Left ventricle myocardium inferior (tissue), 1 donor: ENCODE measurements at regions not wholly inside any gene's neighbourhood (a gene's known extent, or its start where the extent isn't known, plus 50 kb on each side); places are given as distances from the start of the nearest gene placed in this dataset.

Experiments used
- DNase-seq: peaks from one replicate; pipeline ENCODE4 v3.0.0-alpha.2; 2020
- H3K27ac ChIP-seq: fragments of 200-600 bp; replicated peaks from 2 replicates; pipeline ENCODE4 v1.8.0; 2021
- H3K27me3 ChIP-seq: fragments of 200-600 bp; 2 replicates; pipeline ENCODE4 v1.8.0; 2021; ENCODE audit warnings: low read depth
- H3K36me3 ChIP-seq: fragments of 200-600 bp; 2 replicates; pipeline ENCODE4 v1.8.0; 2021
- H3K4me1 ChIP-seq: fragments of 200-600 bp; 2 replicates; pipeline ENCODE4 v1.8.0; 2021
- H3K4me3 ChIP-seq: fragments of 200-600 bp; 2 replicates; pipeline ENCODE4 v1.8.0; 2021; ENCODE audit warnings: mild to moderate bottlenecking, moderate library complexity
- H3K9me3 ChIP-seq: fragments of 200-600 bp; replicated peaks from 2 replicates; pipeline ENCODE4 v1.8.0; 2021
- intact Hi-C: fragments of 100-400 bp; cut with micrococcal nuclease; formaldehyde crosslinking; loops from one replicate; pipeline ENCODE4 v1.11.0; 2022
- TF ChIP-seq, protein P1 (sequence below): fragments of 200-600 bp; IDR thresholded peaks from 2 replicates; pipeline ENCODE4 v1.8.0; 2021; ENCODE audit warnings: antibody characterized with exemption, mild to moderate bottlenecking, borderline replicate concordance
- donor health status: DM: no; HTN: yes; CAD: no; lungs with severe emphysema.

GRCh38 chr17:34121311-34121710 is 133.8 kb upstream of the CCL2 start:
- Histone ChIP-seq H3K4me3 (no peak overlapping the region), H3K27me3 (peaks cover 73% of the 10 kb centered on the region), H3K4me1 (no peaks in the 10 kb centered on the region), H3K9me3 (no peaks in the 10 kb centered on the region), H3K36me3 (no peaks in the 10 kb centered on the region), H3K27ac (no peak overlapping the region)
- TF ChIP-seq, protein P1, sequence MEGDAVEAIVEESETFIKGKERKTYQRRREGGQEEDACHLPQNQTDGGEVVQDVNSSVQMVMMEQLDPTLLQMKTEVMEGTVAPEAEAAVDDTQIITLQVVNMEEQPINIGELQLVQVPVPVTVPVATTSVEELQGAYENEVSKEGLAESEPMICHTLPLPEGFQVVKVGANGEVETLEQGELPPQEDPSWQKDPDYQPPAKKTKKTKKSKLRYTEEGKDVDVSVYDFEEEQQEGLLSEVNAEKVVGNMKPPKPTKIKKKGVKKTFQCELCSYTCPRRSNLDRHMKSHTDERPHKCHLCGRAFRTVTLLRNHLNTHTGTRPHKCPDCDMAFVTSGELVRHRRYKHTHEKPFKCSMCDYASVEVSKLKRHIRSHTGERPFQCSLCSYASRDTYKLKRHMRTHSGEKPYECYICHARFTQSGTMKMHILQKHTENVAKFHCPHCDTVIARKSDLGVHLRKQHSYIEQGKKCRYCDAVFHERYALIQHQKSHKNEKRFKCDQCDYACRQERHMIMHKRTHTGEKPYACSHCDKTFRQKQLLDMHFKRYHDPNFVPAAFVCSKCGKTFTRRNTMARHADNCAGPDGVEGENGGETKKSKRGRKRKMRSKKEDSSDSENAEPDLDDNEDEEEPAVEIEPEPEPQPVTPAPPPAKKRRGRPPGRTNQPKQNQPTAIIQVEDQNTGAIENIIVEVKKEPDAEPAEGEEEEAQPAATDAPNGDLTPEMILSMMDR: no peak
- DNase-seq: no peak
- intact Hi-C loops: no loop called here

DNA sequence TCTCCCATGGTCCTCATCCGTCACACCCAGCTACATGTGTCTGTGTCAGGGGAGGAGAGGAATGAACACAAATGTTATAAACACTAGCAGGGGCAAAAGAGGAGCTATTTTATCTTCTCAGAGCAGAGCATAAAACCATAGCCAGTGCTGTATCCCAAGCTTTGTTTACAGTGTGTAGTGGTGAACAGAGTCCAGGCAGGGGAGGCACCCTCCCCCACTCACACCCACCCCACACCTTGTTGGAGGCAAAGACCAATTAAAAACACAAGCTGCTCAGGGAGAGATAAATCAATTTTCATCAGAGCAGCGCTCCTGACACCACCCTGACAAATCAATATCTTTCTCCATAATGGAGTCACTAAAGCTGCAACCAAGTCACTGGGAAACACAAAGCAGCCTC is 132.6 kb upstream of the CCL2 start:
- DNase-seq: no peak
- no peaks in the 10 kb centered on the region for H3K4me1 ChIP-seq
- H3K9me3 ChIP-seq: no peaks in the 10 kb centered on the region
- peaks cover 80% of the 10 kb centered on the region for H3K27me3 ChIP-seq
- TF ChIP-seq, protein P1: no peak
- H3K4me3 ChIP-seq: no peak overlapping the region
- intact Hi-C loops: no loop called here
- no peak overlapping the region for H3K27ac ChIP-seq
- no peaks in the 10 kb centered on the region for H3K36me3 ChIP-seq

GRCh38 chr17:34125010-34125409 is 130.1 kb upstream of the CCL2 start:
- Histone ChIP-seq H3K36me3 (no peaks in the 10 kb centered on the region), H3K4me1 (no peaks in the 10 kb centered on the region), H3K9me3 (no peaks in the 10 kb centered on the region), H3K27ac (no peak overlapping the region), H3K27me3 (peaks cover 85% of the 10 kb centered on the region), H3K4me3 (no peak overlapping the region)
- TF ChIP-seq, protein P1: no peak
- DNase-seq: no peak
- intact Hi-C loops: no loop called here

DNA sequence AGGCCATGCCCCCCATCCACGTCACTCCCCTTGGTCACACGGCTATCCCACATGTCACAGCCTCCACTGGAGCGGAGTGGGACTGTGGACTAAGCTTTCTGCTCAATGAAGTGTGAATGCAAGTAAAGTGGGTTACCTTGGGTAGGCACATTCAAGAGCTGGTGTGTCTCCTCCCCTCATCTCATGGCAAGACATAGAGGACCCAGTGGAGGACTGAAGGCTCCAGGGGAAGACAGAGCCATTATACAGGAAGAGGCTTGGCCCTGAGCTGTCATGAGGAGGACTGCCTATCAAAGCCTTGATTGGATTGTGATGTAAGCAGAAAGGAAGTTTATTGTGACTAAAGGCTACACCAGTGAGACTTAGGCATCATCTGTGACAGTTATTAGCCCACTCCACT is 129.2 kb upstream of the CCL2 start:
- TF ChIP-seq, protein P1: no peak
- Histone ChIP-seq H3K9me3 (no peaks in the 10 kb centered on the region), H3K27me3 (peaks cover 76% of the 10 kb centered on the region), H3K4me1 (peaks cover 2% of the 10 kb centered on the region), H3K4me3 (no peak overlapping the region), H3K27ac (no peak overlapping the region), H3K36me3 (no peaks in the 10 kb centered on the region)
- intact Hi-C loops: no loop called here
- DNase-seq: no peak

DNA sequence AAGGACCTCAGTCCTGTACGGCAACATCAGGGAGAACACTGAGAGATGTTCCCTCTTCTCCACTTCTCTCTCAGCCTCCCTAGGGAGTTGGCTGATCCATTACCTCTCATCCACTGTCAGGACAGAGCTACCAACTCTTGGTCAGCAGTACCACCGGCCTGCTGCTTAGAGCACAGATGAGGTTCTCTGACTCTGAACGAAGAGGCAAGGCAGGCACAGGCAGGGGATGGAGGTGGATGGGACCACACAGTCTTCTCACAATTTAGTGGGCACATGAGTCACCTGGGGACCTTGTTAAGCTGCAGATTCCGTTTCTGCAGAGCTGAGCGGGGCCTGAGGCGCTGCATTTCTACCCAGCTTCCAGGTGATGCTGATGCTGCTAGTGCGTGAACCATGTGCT is 128.6 kb upstream of the CCL2 start:
- intact Hi-C loops: no loop called here
- peaks cover 70% of the 10 kb centered on the region for H3K27me3 ChIP-seq
- DNase-seq: no peak
- TF ChIP-seq, protein P1: no peak
- H3K36me3 ChIP-seq: no peaks in the 10 kb centered on the region
- no peaks in the 10 kb centered on the region for H3K9me3 ChIP-seq
- no peak overlapping the region for H3K4me3 ChIP-seq
- peaks cover 6% of the 10 kb centered on the region for H3K4me1 ChIP-seq
- no peak overlapping the region for H3K27ac ChIP-seq

- Histone ChIP-seq H3K27me3 (peaks cover 65% of the 10 kb centered on the region), H3K9me3 (no peaks in the 10 kb centered on the region), H3K4me3 (no peak overlapping the region), H3K36me3 (no peaks in the 10 kb centered on the region), H3K27ac (no peak overlapping the region), H3K4me1 (peaks cover 11% of the 10 kb centered on the region)
- DNase-seq: no peak
- intact Hi-C loops: no loop called here
- TF ChIP-seq, protein P1: no peak
Observed at GRCh38 chr17:34126965-34127364, 128.1 kb upstream of the CCL2 start.
